Thyroid gland (tissue), 4 donors: ENCODE measurements at regions not wholly inside any gene's neighbourhood (a gene's known extent, or its start where the extent isn't known, plus 50 kb on each side); places are given as distances from the start of the nearest gene placed in this dataset.

Source experiments
- CTCF ChIP-seq, 6 experiments: fragments of 200-600 bp in 3 of 6; fragments of 450-650 bp in 3 of 6; sonication (generic) in 3 of 6; IDR thresholded peaks; one replicate each; pipeline ENCODE4 v1.5.1; 2016 to 2019; ENCODE audit warnings: antibody characterized with exemption in 6 of 6, mild to moderate bottlenecking in 2 of 6, inconsistent platforms in 1 of 6, moderate library complexity in 1 of 6
- POLR2A ChIP-seq, 2 donors: fragments of 450-650 bp; IDR thresholded peaks; one replicate each; pipeline ENCODE4 v1.6.1; 2017; ENCODE audit warnings: antibody characterized with exemption in 2 of 2, mild to moderate bottlenecking in 2 of 2, moderate library complexity in 1 of 2

GRCh38 chr5:90220554-90220953 lies 189.0 kb downstream of the CETN3 start:
- no peak for TF ChIP-seq CTCF (IDR thresholded peaks at IDR 0.05)
- no peak for TF ChIP-seq POLR2A (IDR thresholded peaks at IDR 0.05)
